ENCODE measurements at regions not wholly inside any gene's neighbourhood (a gene's known extent, or its start where the extent isn't known, plus 50 kb on each side); places are given as distances from the start of the nearest gene placed in this dataset.

DNA sequence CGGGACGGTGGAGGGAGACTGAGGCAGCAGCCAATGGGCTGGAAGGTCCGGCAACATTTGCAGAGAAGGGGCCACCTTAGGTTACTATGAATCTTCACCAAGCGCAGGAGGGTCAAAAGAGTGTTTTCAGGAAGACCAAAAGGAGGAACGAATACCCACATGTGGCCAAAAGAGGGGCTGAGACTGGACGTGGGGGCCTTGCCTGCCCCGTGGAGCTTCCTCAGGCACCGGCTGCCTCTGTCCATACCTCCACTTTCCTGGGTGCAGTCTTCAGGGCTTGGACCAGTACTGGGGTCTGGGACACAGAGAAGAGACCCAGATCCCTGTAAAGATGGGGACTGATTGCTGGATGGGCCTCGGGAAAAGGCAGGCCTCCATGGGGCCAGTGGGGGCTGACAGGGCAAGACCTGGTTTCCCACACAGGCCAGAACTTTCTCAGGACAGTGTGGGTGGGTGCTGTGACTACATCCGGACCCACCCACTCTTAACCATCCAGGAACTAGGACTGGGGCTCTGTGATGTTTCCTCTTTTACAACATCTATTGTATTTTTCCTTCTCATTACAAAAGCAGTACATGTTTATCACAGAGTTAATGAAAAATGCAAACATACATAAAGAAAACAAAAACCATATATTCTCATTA lies 294.7 kb downstream of the ZSWIM6 start:
- no peak overlapping the region for H3K27ac ChIP-seq (ENCODE audit: insufficient read depth, low read depth, low read length)
- dilution Hi-C loops (cut with MboI; ENCODE audit: extremely low pct_ligation_motif_present, low sequenced_read_pairs) (no loop called here), intact Hi-C loops (cut with micrococcal nuclease) (loop anchor here (5.0 kb wide), 2 partner anchors 294 to 464 kb away; partner anchors contain the start of genes SMIM15 and ZSWIM6)
- H3K9ac ChIP-seq (replicated peaks; ENCODE audit: extremely low read depth, insufficient read depth, low read length), result no peak overlapping the region
- H4K20me1 ChIP-seq (replicated peaks; ENCODE audit: control insufficient read depth, extremely low read depth, insufficient read depth, low read length), result no peaks in the 10 kb centered on the region
- BruUV-seq (replicated peaks), result no TSS peak
- POLR2A ChIA-PET, result no interaction called here
- H3K27me3 ChIP-seq (ENCODE audit: control insufficient read depth in 2 of 2, insufficient read depth in 2 of 2, low read length in 2 of 2), result no peaks in the 10 kb centered on the region
- TF ChIP-seq POLR2AphosphoS5 (IDR thresholded peaks at IDR 0.05; ENCODE audit: insufficient read depth, low read depth, low read length) (no peak), FOS (IDR thresholded peaks at IDR 0.05; ENCODE audit: borderline replicate concordance, insufficient read depth, low read length) (no peak), JUN (IDR thresholded peaks at IDR 0.05; ENCODE audit: borderline replicate concordance, insufficient read depth, insufficient read length, low read depth) (no peak), POLR2A (IDR thresholded peaks at IDR 0.05; ENCODE audit: low read depth, low read length) (no peak), EZH2 (IDR thresholded peaks at IDR 0.05; ENCODE audit: borderline replicate concordance, low read depth, low read length, severe bottlenecking) (no peak), MYC (IDR thresholded peaks at IDR 0.05; ENCODE audit: low read depth, low read length) (no peak)
- TF ChIP-seq, protein P1, sequence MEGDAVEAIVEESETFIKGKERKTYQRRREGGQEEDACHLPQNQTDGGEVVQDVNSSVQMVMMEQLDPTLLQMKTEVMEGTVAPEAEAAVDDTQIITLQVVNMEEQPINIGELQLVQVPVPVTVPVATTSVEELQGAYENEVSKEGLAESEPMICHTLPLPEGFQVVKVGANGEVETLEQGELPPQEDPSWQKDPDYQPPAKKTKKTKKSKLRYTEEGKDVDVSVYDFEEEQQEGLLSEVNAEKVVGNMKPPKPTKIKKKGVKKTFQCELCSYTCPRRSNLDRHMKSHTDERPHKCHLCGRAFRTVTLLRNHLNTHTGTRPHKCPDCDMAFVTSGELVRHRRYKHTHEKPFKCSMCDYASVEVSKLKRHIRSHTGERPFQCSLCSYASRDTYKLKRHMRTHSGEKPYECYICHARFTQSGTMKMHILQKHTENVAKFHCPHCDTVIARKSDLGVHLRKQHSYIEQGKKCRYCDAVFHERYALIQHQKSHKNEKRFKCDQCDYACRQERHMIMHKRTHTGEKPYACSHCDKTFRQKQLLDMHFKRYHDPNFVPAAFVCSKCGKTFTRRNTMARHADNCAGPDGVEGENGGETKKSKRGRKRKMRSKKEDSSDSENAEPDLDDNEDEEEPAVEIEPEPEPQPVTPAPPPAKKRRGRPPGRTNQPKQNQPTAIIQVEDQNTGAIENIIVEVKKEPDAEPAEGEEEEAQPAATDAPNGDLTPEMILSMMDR (IDR thresholded peaks at IDR 0.05; ENCODE audit: extremely low read depth in 1 of 2, insufficient read depth in 1 of 2, low read depth in 1 of 2, low read length in 2 of 2), result no peak
- CTCF ChIA-PET, result no interaction called here
- H3K4me2 ChIP-seq (ENCODE audit: insufficient read depth, low read length), result peak overlapping the region; percentile 90
- no peaks in the 10 kb centered on the region for H3K36me3 ChIP-seq (ENCODE audit: control insufficient read depth in 2 of 2, extremely low read depth in 1 of 2, insufficient read depth in 2 of 2, low read length in 2 of 2)
- no peaks in the 10 kb centered on the region for H3K79me2 ChIP-seq (ENCODE audit: control insufficient read depth, insufficient read depth, low read length)
- DNase-seq (ENCODE audit: low read depth, low spot score) (no peak), FAIRE-seq (peak; percentile 61)
- peaks cover 10% of the 10 kb centered on the region for H3K4me1 ChIP-seq (ENCODE audit: control insufficient read depth, extremely low read depth, insufficient read depth, low read length)
- H3K9me3 ChIP-seq (replicated peaks; ENCODE audit: control insufficient read depth, insufficient read depth, low read length), result no peaks in the 10 kb centered on the region
- H3K4me3 ChIP-seq (replicated peaks in 1 of 3; ENCODE audit: insufficient read depth in 1 of 3, low read depth in 1 of 3, low read length in 3 of 3), result peak overlapping the region in 1 of 3 experiments; percentile 58
- no peaks in the 10 kb centered on the region for H3K9me1 ChIP-seq (replicated peaks; ENCODE audit: control insufficient read depth, extremely low read depth, insufficient read depth, low read length)
- peak overlapping the region; percentile 98 for H2AFZ ChIP-seq (ENCODE audit: low read depth, low read length)
